ENCODE measurements at regions not wholly inside any gene's neighbourhood (a gene's known extent, or its start where the extent isn't known, plus 50 kb on each side); places are given as distances from the start of the nearest gene placed in this dataset.
A peak's percentile ranks its signal among the peaks of the same experiment; 100 is the strongest.

DNA sequence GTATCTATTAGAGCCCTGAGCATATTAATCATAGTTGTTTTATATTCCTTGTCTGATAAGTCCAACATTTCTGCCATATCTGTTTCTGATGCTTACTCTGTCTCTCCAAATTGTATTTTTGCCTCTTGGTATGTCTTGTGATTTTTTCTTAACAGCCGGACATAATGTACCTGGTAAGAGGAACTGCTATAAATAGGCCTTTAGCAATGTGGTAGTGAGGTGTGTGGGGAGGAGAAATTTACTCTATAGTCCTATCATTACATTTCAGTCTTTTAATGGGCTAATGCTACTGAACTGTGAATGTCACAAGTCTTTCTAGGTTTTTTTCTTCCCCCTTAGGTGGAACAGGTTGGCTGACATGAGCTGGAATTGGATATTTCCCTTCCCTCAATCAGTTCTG, 176.1 kb upstream of the FGF10 start:
- DNase-seq (no peak), FAIRE-seq (no peak)
- WGBS, 3 donors, result 66 to 81% (median 71%) methylated on average over 1 of the region's 1 CpG
- no peak overlapping the region for H3K4me3 ChIP-seq (ENCODE audit: low read depth in 1 of 3, low read length in 3 of 3)
- no peaks in the 10 kb centered on the region for H3K4me1 ChIP-seq (ENCODE audit: control insufficient read depth in 3 of 3, insufficient read depth in 2 of 3, low read depth in 1 of 3, low read length in 2 of 3)
- no peak overlapping the region for H3K27ac ChIP-seq (ENCODE audit: low read depth in 1 of 3, low read length in 2 of 3)
- H3K36me3 ChIP-seq (ENCODE audit: control insufficient read depth in 3 of 3, insufficient read depth in 2 of 3, low read depth in 1 of 3, low read length in 3 of 3), result no peaks in the 10 kb centered on the region
- H3K9me3 ChIP-seq (ENCODE audit: control insufficient read depth in 2 of 2, insufficient read depth in 1 of 2, low read depth in 1 of 2, low read length in 1 of 2), result no peaks in the 10 kb centered on the region
- H3K27me3 ChIP-seq (ENCODE audit: control insufficient read depth in 3 of 3, insufficient read depth in 3 of 3, low read length in 3 of 3), result no peaks in the 10 kb centered on the region

- FAIRE-seq (no peak), DNase-seq (no peak)
- H3K27ac ChIP-seq (ENCODE audit: low read depth in 1 of 3, low read length in 2 of 3), result no peak overlapping the region
- H3K9me3 ChIP-seq (ENCODE audit: control insufficient read depth in 2 of 2, insufficient read depth in 1 of 2, low read depth in 1 of 2, low read length in 1 of 2), result no peaks in the 10 kb centered on the region
- H3K27me3 ChIP-seq (ENCODE audit: control insufficient read depth in 3 of 3, insufficient read depth in 3 of 3, low read length in 3 of 3), result no peaks in the 10 kb centered on the region
- H3K4me1 ChIP-seq (ENCODE audit: control insufficient read depth in 3 of 3, insufficient read depth in 2 of 3, low read depth in 1 of 3, low read length in 2 of 3), result no peaks in the 10 kb centered on the region
- H3K36me3 ChIP-seq (ENCODE audit: control insufficient read depth in 3 of 3, insufficient read depth in 2 of 3, low read depth in 1 of 3, low read length in 3 of 3), result no peaks in the 10 kb centered on the region
- WGBS, 3 donors, result 68 to 80% (median 71%) methylated on average over 2 of the region's 2 CpGs
- no peak overlapping the region for H3K4me3 ChIP-seq (ENCODE audit: low read depth in 1 of 3, low read length in 3 of 3)
Measured at GRCh38 chr5:44546286-44546685, 157.1 kb upstream of the FGF10 start.

GRCh38 chr5:44543511-44543910, 154.3 kb upstream of the FGF10 start:
- H3K27ac ChIP-seq (ENCODE audit: low read depth in 1 of 3, low read length in 2 of 3), result no peak overlapping the region
- no peak for FAIRE-seq

DNA sequence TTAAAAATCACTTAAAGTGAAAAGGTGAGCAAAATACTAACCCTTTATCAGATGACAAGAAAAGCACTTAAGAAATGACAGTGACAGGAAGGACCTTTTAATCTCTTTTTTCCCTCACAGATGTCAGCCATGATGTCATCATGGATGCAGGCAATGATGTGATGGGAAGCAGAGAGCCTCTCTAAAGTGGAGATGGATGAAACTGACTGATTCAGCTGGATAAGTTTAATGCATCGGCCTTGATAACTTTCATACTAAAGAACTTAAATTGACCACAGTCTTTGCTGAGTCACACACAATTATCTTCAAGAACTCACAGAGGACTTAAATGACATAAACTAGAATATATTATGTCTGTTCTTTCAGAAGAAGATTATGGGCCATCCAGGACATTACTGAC, 153.2 kb upstream of the FGF10 start:
- FAIRE-seq (no peak), DNase-seq (no peak)
- Histone ChIP-seq H3K4me1 (ENCODE audit: control insufficient read depth in 3 of 3, insufficient read depth in 2 of 3, low read depth in 1 of 3, low read length in 2 of 3) (no peaks in the 10 kb centered on the region), H3K27me3 (ENCODE audit: control insufficient read depth in 3 of 3, insufficient read depth in 3 of 3, low read length in 3 of 3) (no peaks in the 10 kb centered on the region), H3K27ac (ENCODE audit: low read depth in 1 of 3, low read length in 2 of 3) (no peak overlapping the region), H3K9me3 (ENCODE audit: control insufficient read depth in 2 of 2, insufficient read depth in 1 of 2, low read depth in 1 of 2, low read length in 1 of 2) (no peaks in the 10 kb centered on the region), H3K36me3 (ENCODE audit: control insufficient read depth in 3 of 3, insufficient read depth in 2 of 3, low read depth in 1 of 3, low read length in 3 of 3) (no peaks in the 10 kb centered on the region), H3K4me3 (ENCODE audit: low read depth in 1 of 3, low read length in 3 of 3) (no peak overlapping the region)
- 72 to 85% (median 82%) methylated on average over 1 of the region's 1 CpG for WGBS, 3 donors

More at GRCh38 chr5:44543511-44543910, 154.3 kb upstream of the FGF10 start:
- Histone ChIP-seq H3K9me3 (ENCODE audit: control insufficient read depth in 2 of 2, insufficient read depth in 1 of 2, low read depth in 1 of 2, low read length in 1 of 2) (no peaks in the 10 kb centered on the region), H3K36me3 (ENCODE audit: control insufficient read depth in 3 of 3, insufficient read depth in 2 of 3, low read depth in 1 of 3, low read length in 3 of 3) (no peaks in the 10 kb centered on the region), H3K4me3 (ENCODE audit: low read depth in 1 of 3, low read length in 3 of 3) (no peak overlapping the region), H3K27me3 (ENCODE audit: control insufficient read depth in 3 of 3, insufficient read depth in 3 of 3, low read length in 3 of 3) (no peaks in the 10 kb centered on the region), H3K4me1 (ENCODE audit: control insufficient read depth in 3 of 3, insufficient read depth in 2 of 3, low read depth in 1 of 3, low read length in 2 of 3) (no peaks in the 10 kb centered on the region)
- DNase-seq, result no peak

GRCh38 chr5:44539602-44539919, 150.3 kb upstream of the FGF10 start:
- Histone ChIP-seq H3K36me3 (ENCODE audit: control insufficient read depth in 3 of 3, insufficient read depth in 2 of 3, low read depth in 1 of 3, low read length in 3 of 3) (no peaks in the 10 kb centered on the region), H3K27ac (ENCODE audit: low read depth in 1 of 3, low read length in 2 of 3) (no peak overlapping the region), H3K27me3 (ENCODE audit: control insufficient read depth in 3 of 3, insufficient read depth in 3 of 3, low read length in 3 of 3) (no peaks in the 10 kb centered on the region), H3K4me3 (ENCODE audit: low read depth in 1 of 3, low read length in 3 of 3) (no peak overlapping the region), H3K9me3 (ENCODE audit: control insufficient read depth in 2 of 2, insufficient read depth in 1 of 2, low read depth in 1 of 2, low read length in 1 of 2) (no peaks in the 10 kb centered on the region), H3K4me1 (ENCODE audit: control insufficient read depth in 3 of 3, insufficient read depth in 2 of 3, low read depth in 1 of 3, low read length in 2 of 3) (no peaks in the 10 kb centered on the region)
- WGBS, 3 donors, result 68 to 73% (median 68%) methylated on average over 3 of the region's 3 CpGs
- FAIRE-seq, result no peak
- no peak for DNase-seq

DNA sequence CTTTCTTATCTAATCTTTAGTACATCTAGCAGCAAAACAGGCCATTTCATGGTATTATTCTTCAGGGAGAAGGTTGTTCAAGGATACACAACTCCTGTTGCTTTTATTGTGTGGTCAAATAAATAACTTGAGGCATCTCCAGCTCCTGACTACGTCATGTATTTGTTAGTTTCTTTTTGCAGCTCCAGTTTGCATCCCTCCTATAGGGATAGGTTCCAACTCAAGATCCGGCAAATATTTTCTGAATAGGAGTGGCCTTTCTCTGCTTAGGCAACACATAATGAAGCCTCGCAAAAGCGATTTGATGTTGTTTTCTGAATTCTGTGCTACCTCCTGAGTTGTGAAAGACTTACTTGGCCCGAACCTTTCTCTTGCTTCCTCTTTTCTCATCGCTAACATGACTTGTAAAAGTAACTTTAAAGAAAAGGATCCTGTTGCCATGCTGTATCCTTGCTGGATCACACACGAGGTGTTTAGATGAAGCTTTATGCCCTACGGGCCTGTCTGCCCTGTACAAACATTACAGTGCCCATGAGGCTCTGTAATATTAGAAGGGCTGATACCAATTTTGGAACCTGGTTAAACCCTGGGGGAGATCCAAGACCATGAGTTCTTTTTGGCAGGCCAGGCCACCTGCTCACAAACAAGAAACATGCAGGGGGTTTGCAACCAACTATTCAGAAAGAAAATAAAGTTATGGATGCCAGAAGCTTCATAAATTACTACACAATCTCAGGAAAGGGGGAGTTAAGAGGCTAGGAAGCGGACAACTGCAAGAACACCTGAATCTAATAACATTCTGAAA, 149.8 kb upstream of the FGF10 start:
- Histone ChIP-seq H3K27ac (ENCODE audit: low read depth in 1 of 3, low read length in 2 of 3) (no peak overlapping the region), H3K27me3 (ENCODE audit: control insufficient read depth in 3 of 3, insufficient read depth in 3 of 3, low read length in 3 of 3) (no peaks in the 10 kb centered on the region), H3K4me1 (ENCODE audit: control insufficient read depth in 3 of 3, insufficient read depth in 2 of 3, low read depth in 1 of 3, low read length in 2 of 3) (no peaks in the 10 kb centered on the region), H3K36me3 (ENCODE audit: control insufficient read depth in 3 of 3, insufficient read depth in 2 of 3, low read depth in 1 of 3, low read length in 3 of 3) (no peaks in the 10 kb centered on the region), H3K9me3 (ENCODE audit: control insufficient read depth in 2 of 2, insufficient read depth in 1 of 2, low read depth in 1 of 2, low read length in 1 of 2) (no peaks in the 10 kb centered on the region), H3K4me3 (ENCODE audit: low read depth in 1 of 3, low read length in 3 of 3) (no peak overlapping the region)
- no peak for FAIRE-seq
- no peak for DNase-seq
- WGBS, 3 donors, result 71 to 78% (median 72%) methylated on average over 9 of the region's 9 CpGs

DNA sequence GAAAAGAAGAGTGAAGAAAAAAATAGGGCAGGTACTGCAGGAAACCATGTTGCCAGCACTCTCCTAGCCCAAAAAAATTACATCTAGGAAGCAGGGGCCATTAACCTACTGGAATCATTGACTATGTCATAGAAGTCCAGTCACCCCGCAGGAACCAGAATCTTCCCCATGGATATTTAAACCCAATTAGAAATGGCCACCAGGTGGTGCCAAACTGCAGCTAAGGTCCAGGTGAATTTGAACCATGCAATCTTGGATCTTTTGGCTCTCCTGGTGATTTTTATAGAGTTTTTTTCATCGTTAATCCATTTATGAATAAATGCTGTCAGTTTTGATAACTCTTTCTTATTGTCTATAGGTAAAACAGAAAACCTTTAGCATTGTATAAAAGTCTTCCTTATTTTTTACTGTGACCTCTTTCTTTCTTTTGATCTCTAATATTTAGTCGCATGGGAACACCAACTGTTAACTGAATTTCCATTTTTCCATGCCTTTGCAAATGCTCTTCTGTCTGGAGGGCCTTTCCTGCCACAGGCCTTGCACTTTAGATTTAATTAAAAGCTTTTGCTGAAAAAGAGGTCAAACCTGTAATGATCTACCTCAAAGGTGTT, 147.5 kb upstream of the FGF10 start:
- no peaks in the 10 kb centered on the region for H3K27me3 ChIP-seq (ENCODE audit: control insufficient read depth in 3 of 3, insufficient read depth in 3 of 3, low read length in 3 of 3)
- no peaks in the 10 kb centered on the region for H3K4me1 ChIP-seq (ENCODE audit: control insufficient read depth in 3 of 3, insufficient read depth in 2 of 3, low read depth in 1 of 3, low read length in 2 of 3)
- H3K36me3 ChIP-seq (ENCODE audit: control insufficient read depth in 3 of 3, insufficient read depth in 2 of 3, low read depth in 1 of 3, low read length in 3 of 3), result no peaks in the 10 kb centered on the region
- DNase-seq (peak; percentile 2 to 20), FAIRE-seq (no peak)
- H3K27ac ChIP-seq (ENCODE audit: low read depth in 1 of 3, low read length in 2 of 3), result no peak overlapping the region
- 52 to 56% (median 53%) methylated on average over 3 of the region's 3 CpGs for WGBS, 3 donors
- H3K4me3 ChIP-seq (ENCODE audit: low read depth in 1 of 3, low read length in 3 of 3), result no peak overlapping the region
- H3K9me3 ChIP-seq (ENCODE audit: control insufficient read depth in 2 of 2, insufficient read depth in 1 of 2, low read depth in 1 of 2, low read length in 1 of 2), result no peaks in the 10 kb centered on the region

- FAIRE-seq, result no peak
- Histone ChIP-seq H3K36me3 (ENCODE audit: control insufficient read depth in 3 of 3, insufficient read depth in 2 of 3, low read depth in 1 of 3, low read length in 3 of 3) (no peaks in the 10 kb centered on the region), H3K9me3 (ENCODE audit: control insufficient read depth in 2 of 2, insufficient read depth in 1 of 2, low read depth in 1 of 2, low read length in 1 of 2) (no peaks in the 10 kb centered on the region), H3K4me1 (ENCODE audit: control insufficient read depth in 3 of 3, insufficient read depth in 2 of 3, low read depth in 1 of 3, low read length in 2 of 3) (no peaks in the 10 kb centered on the region), H3K27ac (ENCODE audit: low read depth in 1 of 3, low read length in 2 of 3) (no peak overlapping the region), H3K27me3 (ENCODE audit: control insufficient read depth in 3 of 3, insufficient read depth in 3 of 3, low read length in 3 of 3) (no peaks in the 10 kb centered on the region), H3K4me3 (ENCODE audit: low read depth in 1 of 3, low read length in 3 of 3) (no peak overlapping the region)
- no peak for DNase-seq
- WGBS, 3 donors, result 55 to 68% (median 58%) methylated on average over 3 of the region's 3 CpGs
Measured at GRCh38 chr5:44535621-44536020, 146.4 kb upstream of the FGF10 start.

GRCh38 chr5:44532981-44533380, 143.8 kb upstream of the FGF10 start:
- FAIRE-seq (no peak), DNase-seq (no peak)
- Histone ChIP-seq H3K9me3 (ENCODE audit: control insufficient read depth in 2 of 2, insufficient read depth in 1 of 2, low read depth in 1 of 2, low read length in 1 of 2) (peaks cover 0 to 1% of the 10 kb centered on the region in 2 donors), H3K27me3 (ENCODE audit: control insufficient read depth in 3 of 3, insufficient read depth in 3 of 3, low read length in 3 of 3) (no peaks in the 10 kb centered on the region), H3K4me3 (ENCODE audit: low read depth in 1 of 3, low read length in 3 of 3) (no peak overlapping the region), H3K36me3 (ENCODE audit: control insufficient read depth in 3 of 3, insufficient read depth in 2 of 3, low read depth in 1 of 3, low read length in 3 of 3) (no peaks in the 10 kb centered on the region), H3K27ac (ENCODE audit: low read depth in 1 of 3, low read length in 2 of 3) (no peak overlapping the region), H3K4me1 (ENCODE audit: control insufficient read depth in 3 of 3, insufficient read depth in 2 of 3, low read depth in 1 of 3, low read length in 2 of 3) (no peaks in the 10 kb centered on the region)
- 76 to 87% (median 80%) methylated on average over 1 of the region's 1 CpG for WGBS, 3 donors
